GM11168 (cell line): ENCODE measurements at regions not wholly inside any gene's neighbourhood (a gene's known extent, or its start where the extent isn't known, plus 50 kb on each side); places are given as distances from the start of the nearest gene placed in this dataset.
"Not testable (repeated sequence)": the region's sequence is repeated elsewhere in the genome, so short reads cannot be mapped to it uniquely, and the experiment has no call there.

Experiments
- in situ Hi-C: fragments of 300-500 bp; cut with MboI; formaldehyde crosslinking; loops from one replicate; pipeline ENCODE4 v1.12.0; 2022; ENCODE audit warnings: low sequenced_read_pairs; ENCODE audit not compliant: unreplicated experiment

DNA sequence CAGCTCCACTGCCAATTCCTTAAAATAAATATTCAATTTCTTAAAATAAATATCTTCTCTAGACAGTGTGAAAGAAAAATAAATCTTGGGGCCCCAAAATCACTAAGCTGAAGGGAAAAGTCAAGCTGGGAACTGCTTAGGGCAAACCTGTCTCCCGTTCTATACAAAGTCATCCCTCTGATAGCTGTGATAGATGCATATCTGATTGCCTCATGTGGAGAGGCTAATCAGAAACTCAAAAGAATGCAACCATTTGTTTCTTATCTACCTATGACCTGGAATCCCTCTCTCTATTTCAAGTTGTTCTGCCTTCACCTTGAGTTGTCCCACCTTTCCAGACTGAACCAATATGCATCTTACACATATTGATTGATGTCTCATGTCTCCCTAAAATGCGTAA lies 889.8 kb downstream of the TRHDE start:
- in situ Hi-C loops: no loop called here

GRCh38 chr12:73180734-73181133 lies 908.6 kb downstream of the TRHDE start:
- in situ Hi-C loops: no loop called here

GRCh38 chr12:73181244-73181643 lies 909.1 kb downstream of the TRHDE start:
- in situ Hi-C loops: no loop called here

DNA sequence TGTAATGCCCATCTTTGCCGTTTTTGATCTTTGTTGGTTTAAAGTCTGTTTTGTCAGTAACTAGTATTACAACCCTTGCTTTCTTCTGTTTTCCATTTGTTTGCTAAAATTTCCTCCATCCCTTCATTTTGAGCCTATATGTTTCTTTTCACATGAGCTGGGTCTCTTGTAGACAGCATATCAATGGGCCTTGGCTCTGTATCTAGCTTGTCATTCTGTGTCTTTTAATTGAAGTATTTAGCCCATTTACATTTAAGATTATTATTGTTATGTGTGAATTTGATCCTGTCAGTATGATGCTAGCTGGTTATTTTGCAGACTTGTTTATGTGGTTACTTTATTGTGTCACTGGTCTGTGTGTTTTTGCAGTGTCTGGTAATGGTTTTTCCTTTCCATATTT lies 913.2 kb downstream of the TRHDE start:
- in situ Hi-C loops: no loop called here

DNA sequence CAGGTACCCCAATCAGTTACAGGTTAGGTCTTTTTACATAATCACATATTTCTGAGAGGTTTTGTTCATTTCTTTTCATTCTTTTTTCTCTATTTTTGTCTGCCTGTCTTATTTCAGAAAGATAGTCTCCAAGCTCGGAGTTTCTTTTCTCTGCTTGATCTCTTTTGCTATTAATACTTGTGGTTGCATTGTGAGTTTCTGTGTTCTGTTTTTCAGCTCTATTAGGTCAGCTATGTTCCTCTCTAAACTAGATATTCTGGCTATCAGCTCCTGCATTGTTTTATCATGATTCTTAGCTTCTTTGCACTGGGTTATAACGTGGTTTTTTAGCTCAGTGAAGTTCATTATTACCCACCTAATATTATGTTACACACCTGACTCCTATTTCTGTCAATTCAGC lies 914.1 kb downstream of the TRHDE start:
- in situ Hi-C loops: no loop called here

- in situ Hi-C loops: no loop called here
Measured at GRCh38 chr12:73187765-73188164, 915.6 kb downstream of the TRHDE start.

- in situ Hi-C loops: no loop called here
Measured at GRCh38 chr12:73210548-73211204, 938.5 kb downstream of the TRHDE start.

- in situ Hi-C loops: no loop called here
Measured at GRCh38 chr12:73220951-73221350, 948.8 kb downstream of the TRHDE start.

DNA sequence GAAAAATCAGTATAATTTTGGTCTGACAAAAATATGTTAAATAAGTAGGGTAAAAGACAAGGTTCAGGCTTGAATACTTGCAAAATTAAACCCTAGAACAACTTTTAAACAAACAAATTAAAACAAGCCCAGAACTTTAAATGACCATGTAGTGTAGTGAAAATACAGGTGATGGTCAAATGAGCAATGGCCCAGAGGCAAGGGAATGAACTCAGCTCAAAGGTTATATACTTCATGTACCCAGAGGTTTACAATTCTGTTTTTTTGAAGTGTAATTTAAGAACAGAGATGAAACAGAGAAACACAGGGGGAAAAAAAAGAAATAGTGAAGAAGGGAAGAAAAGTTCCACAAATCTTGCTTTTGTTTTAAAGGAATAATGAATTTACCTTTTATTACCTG lies 949.2 kb downstream of the TRHDE start:
- in situ Hi-C loops: no loop called here

GRCh38 chr12:73221836-73222235 lies 949.7 kb downstream of the TRHDE start:
- in situ Hi-C loops: no loop called here

DNA sequence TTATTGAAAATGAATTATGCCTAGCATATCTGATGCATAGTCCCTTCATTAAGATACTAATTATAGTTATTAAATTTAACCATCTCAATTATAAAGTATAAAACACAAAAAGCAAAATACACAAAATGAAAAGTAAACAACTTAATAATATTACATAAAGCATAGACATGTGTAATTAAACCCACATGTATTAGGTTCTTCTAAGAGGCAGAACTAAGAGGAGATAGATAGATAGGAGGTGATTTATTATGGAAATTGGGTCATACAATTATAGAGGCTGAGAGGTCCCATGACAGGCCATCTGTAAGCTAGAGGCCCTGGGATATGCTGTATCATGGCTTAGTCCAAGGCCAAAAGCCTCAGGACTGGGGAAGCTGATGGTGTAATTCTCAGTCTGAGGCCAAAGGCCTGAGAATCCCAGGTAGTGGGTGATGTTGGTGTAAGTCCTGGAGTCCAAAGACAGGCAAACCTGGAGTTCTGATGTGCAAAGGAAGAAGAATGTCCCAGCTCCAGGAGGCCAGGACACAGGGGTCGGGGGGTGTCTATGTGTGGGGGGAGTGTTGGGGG lies 953.3 kb downstream of the TRHDE start:
- in situ Hi-C loops: no loop called here

DNA sequence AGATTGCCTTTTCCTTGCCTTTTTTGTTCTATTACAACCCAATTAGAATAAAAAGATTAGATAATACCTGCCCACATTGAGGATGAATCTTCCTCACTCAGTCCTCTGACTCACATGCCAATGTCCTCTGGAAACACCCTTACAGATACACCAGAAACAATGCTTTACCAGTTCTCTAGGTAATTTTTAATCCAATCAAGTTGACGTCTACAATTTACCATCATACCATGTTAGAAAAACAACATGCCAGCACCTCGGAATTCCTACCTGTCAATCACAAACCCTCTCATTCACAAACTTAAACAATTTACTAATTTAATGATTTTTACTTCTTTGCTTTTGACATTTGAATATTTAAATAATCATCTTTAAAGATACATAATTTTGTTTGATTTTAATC lies 953.8 kb downstream of the TRHDE start:
- in situ Hi-C loops: no loop called here

DNA sequence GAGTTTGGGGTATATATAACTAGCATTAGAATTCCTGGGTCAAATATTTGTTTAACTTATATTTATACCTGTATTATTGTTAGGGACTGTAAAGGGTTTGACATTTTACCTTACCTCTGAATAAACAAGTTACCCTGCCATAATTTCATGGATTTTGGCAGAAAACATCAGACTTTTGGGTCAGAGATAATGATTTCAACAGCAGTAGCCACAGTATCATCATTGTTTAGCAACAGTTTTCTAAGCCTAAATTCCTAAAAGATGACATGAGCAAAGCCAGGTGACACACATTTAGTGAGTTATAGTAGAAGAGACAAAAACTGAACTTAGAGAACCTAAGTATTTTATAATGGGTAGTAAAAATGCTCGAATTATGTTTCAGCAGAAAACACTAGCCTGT lies 954.4 kb downstream of the TRHDE start:
- in situ Hi-C loops: no loop called here

DNA sequence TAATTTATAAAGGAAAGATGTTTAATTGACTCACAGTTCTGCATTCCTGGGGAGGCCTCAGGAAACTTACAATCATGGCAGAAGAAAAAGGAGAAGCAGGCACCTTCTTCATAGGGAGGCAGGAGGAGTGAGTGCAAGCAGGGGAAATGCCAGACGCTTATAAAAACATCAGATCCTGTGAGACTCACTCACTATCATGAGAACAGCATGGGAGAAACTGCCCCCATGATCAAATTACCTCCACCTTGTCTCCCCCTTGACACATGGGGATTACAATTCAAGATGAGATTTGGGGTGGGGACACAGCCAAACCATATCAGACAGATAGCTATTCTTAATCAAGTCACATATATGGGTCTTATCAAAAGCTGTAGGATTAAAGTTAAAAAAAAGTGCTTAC lies 956.7 kb downstream of the TRHDE start:
- in situ Hi-C loops: not testable (repeated sequence)

DNA sequence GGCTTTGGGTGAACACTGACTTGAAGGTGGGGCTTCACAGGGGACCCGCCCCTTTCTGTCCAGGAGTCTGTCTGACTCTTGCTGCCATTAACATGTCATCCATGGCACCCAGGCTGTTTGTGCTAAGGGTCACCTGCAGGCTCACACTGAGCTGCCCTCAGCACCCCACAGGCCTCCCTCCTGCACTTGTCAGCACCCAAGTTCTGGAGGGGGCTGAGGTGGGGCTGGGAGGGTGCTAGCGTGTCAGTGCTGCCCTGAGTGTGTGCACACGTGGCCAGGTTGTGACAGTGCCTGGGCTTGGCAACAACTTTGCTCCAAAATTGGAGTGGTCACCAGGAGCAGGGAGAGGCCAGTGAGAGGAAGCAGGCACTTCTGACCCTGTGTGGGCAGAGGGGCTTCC lies 963.2 kb downstream of the TRHDE start:
- in situ Hi-C loops: no loop called here

- in situ Hi-C loops: no loop called here
Measured at GRCh38 chr12:73240110-73240509, 967.9 kb downstream of the TRHDE start.

GRCh38 chr12:73262788-73263381 lies 990.7 kb downstream of the TRHDE start:
- in situ Hi-C loops: no loop called here

DNA sequence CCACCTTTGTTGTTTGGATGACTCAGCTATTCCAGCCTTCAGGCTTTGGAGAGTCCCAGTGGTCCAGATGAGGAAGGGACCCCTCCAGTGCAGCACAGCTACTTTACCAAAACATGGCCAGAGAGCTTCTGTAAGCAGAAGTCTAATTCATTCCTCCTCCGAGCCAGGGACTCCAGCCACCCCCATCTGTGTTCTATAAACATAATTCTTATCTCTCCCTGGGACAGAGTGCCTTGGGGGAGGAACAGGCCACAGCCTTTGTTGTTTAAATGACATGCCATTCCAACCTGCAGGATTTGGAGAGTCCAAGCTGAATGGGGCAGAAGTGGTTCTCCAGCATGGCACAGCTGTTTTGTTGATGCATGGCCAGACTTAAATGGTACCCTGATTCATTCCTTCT lies 994.0 kb downstream of the TRHDE start:
- in situ Hi-C loops: no loop called here

- in situ Hi-C loops: no loop called here
Measured at GRCh38 chr12:73274976-73275375, 1002.8 kb downstream of the TRHDE start.

DNA sequence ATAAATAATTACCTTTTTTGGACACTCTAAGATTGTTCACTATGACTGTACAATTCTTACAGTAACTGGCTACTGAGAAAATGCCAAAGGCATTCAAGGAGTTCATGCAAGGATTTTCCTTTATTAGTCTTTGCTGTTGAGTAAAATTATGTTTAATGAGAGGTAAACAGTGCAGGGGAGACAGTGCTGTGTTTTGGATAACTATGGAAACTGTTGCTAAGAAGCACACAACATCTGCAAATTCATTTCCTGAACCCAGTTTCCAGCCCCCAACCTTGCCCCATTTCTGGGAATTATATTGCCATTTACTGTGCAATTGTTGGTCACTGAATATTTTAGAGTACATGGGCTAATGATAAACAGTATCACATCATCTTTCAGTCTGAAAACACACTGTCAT lies 1005.8 kb downstream of the TRHDE start:
- in situ Hi-C loops: no loop called here

DNA sequence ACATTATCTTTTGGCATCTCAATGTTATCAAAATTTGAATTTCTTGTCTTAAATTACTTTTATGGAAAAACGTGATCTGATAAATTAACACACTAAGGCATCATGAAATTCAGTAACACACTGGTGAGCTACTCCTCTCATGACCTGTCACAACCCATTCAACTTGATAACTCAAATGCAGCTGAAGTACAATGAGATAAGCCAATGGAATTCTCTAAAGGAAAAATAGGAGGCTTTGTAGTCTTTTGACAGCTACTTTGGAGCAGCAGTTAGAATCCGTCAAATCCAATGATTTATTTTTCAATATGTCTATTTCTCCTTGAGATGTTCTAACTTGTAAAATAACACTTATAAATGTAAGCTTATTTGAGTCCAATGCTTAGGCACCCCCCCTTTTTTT lies 1029.4 kb downstream of the TRHDE start:
- in situ Hi-C loops: no loop called here

GRCh38 chr12:73307260-73307659 lies 1035.1 kb downstream of the TRHDE start:
- in situ Hi-C loops: no loop called here
